HG02870 (cell line): ENCODE measurements at regions not wholly inside any gene's neighbourhood (a gene's known extent, or its start where the extent isn't known, plus 50 kb on each side); places are given as distances from the start of the nearest gene placed in this dataset.
"Not testable (repeated sequence)": the region's sequence is repeated elsewhere in the genome, so short reads cannot be mapped to it uniquely, and the experiment has no call there.

Experiments used
- ATAC-seq: cut with Tn5 transposase; IDR thresholded peaks from one replicate; pipeline ENCODE4 v1.9.1; 2021; ENCODE audit warnings: mild to moderate bottlenecking, moderate library complexity; ENCODE audit not compliant: unreplicated experiment

GRCh38 chr5:136749016-136749415, 383.7 kb upstream of the TRPC7 start:
- ATAC-seq, result no peak

DNA sequence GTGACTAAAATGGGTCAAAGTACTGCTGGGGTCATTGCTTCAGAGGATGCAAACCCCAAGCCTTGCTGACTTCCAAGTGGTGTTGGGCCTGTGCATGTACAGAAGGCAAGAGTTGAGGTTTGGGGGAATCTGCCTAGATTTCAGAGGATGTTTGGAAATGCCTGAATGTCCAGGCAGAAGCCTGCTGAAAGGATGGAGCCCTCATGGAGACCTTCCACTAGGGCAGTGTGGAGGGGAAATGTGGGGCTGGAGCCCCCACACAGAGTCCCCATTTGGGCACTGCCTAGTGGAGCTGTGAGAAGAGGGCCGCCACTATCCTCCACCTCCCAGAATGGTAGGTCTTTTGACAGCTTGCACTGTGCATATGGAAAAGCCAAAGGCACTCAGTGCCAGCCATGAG, 377.7 kb upstream of the TRPC7 start:
- ATAC-seq, result no peak

- no peak for ATAC-seq
Measured at GRCh38 chr5:136740228-136740627, 374.9 kb upstream of the TRPC7 start.

GRCh38 chr5:136739271-136739670, 373.9 kb upstream of the TRPC7 start:
- ATAC-seq, result not testable (repeated sequence)

DNA sequence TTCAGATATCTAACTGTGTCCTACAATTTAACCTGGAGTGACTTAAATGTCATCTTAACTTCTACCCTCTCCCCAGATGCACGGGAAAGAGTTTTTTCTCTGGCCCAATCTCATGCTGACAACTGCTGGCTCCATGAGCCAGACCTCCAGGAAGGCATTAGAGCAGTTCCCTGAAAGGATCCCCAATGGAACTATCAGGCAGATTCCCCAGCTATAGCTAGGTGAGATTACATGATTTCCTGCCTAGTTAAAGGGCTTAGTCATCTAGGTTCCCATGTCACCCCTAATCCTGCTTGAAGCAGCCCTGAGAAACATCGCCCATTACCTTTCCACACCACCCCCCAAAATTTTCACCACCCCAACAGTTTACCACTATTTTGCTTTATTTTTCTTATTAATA, 373.5 kb upstream of the TRPC7 start:
- ATAC-seq, result no peak

- ATAC-seq, result no peak
Measured at GRCh38 chr5:136736021-136736420, 370.7 kb upstream of the TRPC7 start.

DNA sequence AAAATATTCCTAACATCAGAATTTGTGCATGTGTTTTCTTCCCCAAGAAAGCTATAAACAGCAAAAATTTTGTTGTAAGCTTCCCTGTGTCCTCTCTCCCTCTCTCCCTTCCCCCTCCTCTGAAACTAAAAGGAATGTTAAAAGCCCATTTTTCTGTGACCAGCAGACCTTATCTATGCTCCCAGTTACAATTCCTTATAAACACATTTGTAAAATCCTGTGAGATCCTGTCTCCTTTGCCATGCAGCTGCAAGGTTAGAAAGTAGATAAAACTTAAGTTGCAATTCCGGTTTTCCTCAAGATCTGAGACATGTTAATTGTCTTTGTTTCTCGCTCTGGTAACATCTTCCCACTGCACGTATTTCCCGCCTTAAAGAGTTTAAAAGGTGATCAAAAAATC, 370.3 kb upstream of the TRPC7 start:
- not testable (repeated sequence) for ATAC-seq

- no peak for ATAC-seq
Measured at GRCh38 chr5:136734628-136735027, 369.3 kb upstream of the TRPC7 start.

GRCh38 chr5:136732751-136733150, 367.4 kb upstream of the TRPC7 start:
- no peak for ATAC-seq

DNA sequence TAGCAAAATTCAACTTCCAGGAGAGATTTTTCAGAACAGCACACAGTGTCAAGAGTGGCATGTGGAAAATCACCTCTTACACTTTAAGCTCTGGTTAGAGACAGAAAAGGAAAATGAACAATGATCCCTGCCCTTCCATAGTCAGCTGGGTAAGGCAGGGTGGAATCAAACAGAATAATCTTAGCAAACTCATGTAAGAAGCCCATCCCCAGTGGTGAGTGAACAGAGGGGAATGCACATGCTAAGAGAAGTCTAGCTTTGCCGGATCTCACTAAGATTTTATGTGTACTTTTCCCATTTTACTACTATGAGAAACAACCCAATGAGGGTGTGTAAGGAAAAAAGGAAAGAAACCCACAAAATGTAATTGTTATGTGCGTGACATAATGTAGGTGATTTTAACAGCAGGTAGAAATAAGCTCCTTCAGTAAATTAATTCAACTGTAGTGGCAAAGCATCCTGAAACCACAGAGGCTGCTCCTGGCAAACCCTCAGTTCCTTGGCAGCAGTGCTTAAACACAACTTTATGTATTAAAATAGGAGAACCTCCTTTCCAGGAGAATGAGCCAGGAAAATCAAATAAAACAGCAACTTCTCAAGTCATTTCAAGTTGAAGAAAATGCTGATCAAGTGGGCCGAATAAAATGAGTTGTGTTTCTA, 366.0 kb upstream of the TRPC7 start:
- ATAC-seq, result no peak

- no peak for ATAC-seq
Measured at GRCh38 chr5:136730426-136730825, 365.1 kb upstream of the TRPC7 start.

- no peak for ATAC-seq
Measured at GRCh38 chr5:136729901-136730355, 364.6 kb upstream of the TRPC7 start.

DNA sequence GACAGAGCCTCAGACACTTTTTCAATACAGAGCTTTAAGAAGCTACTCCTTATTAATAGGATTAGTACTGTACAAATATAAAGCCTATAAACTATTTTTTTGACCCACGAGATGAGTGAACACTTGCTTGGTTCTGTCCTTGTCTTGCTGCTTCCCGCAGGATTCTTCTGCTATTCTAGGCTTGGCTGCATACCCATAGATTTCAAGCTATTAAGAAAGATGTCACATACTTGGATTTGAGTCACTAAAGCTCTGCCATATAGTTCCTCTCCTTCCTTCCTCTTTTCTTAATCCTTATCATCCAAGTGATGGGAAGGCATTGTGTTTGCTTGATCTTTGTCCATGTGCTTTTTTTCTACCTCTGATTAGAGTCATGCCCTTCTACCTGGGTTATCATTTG, 361.2 kb upstream of the TRPC7 start:
- ATAC-seq, result no peak

- ATAC-seq, result no peak
Measured at GRCh38 chr5:136724161-136724560, 358.8 kb upstream of the TRPC7 start.

GRCh38 chr5:136722581-136722980, 357.2 kb upstream of the TRPC7 start:
- no peak for ATAC-seq

DNA sequence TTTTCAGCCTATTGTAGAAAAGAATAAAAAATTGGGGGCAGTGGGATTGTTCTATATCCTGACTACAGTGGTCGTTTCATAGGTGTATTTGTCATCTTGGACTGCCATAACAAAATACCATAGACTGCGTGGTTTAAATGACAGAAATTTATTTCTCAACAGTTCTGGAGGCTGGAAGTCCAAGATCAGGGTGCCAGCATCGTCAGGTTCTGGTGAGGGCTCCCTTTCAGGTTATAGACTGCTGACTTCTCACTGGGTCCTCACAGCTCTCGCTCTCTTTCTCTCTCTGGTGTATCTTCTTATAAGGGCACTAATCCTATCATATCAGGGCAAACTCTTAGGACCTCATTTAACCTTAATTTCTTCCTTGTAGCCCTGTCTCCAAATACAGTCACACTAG, 356.7 kb upstream of the TRPC7 start:
- ATAC-seq, result no peak

- ATAC-seq, result no peak
Measured at GRCh38 chr5:136720674-136721073, 355.3 kb upstream of the TRPC7 start.

GRCh38 chr5:136717917-136718316, 352.6 kb upstream of the TRPC7 start:
- ATAC-seq, result no peak

- ATAC-seq, result no peak
Measured at GRCh38 chr5:136714286-136714685, 348.9 kb upstream of the TRPC7 start.

DNA sequence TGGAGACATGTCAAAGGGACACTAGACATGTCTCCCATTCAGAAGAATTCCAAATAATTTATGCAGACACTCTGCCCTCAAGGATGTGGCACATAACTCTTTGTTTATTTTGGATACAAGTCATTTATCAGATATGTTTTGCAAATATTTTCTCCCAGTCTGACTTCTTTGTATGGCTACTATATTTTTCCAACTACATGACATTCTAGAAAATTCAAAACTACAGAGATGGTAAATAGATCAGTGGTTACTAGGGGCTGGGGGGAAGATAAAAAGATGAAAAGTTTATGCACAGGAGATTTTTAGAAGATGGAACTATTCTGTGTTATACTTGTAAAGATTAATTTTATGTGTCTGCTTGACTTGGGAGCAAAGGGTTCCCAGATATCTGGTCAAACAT, 347.3 kb upstream of the TRPC7 start:
- no peak for ATAC-seq

GRCh38 chr5:136710834-136711233, 345.5 kb upstream of the TRPC7 start:
- ATAC-seq, result no peak

DNA sequence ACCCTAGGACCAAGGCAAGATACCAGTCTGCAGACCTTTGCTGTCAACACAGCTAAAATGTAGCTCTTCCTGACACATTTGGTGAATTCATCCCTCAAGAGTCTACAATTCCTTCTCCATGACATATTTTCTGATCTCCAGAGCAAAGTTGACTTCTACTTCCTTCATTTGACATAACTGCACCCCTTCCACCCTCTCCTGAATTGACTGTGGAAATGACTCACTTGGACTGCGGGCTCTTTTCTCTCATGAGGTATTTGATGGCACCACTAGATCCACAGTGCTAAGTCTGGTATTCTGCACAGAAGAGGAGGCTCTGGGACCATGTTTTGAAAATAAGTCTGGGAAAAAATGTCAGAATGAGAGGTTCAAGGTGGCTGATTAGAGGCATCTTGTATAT, 338.4 kb upstream of the TRPC7 start:
- no peak for ATAC-seq

- ATAC-seq, result no peak
Measured at GRCh38 chr5:136703036-136703435, 337.7 kb upstream of the TRPC7 start.
